B cell (primary cell): ENCODE measurements at regions not wholly inside any gene's neighbourhood (a gene's known extent, or its start where the extent isn't known, plus 50 kb on each side); places are given as distances from the start of the nearest gene placed in this dataset.

ENCODE experiments used
- ATAC-seq: fragments of 200-7000 bp; cut with Tn5 transposase; one replicate; pipeline ENCODE4 v1.10.0; 2021; ENCODE audit warnings: low read depth, mild to moderate bottlenecking, moderate number of reproducible peaks, moderate library complexity
- CTCF ChIA-PET: fragments of 350-600 bp; sonication (Branson Sonifier 250); formaldehyde crosslinking; loops from one replicate; lab custom pipeline; 2021; ENCODE audit warnings: antibody characterized with exemption, inconsistent platforms; lab: Charles Lee
- POLR2A ChIA-PET: fragments of 350-600 bp; sonication (Branson Sonifier 250); formaldehyde crosslinking; loops from one replicate; lab custom pipeline; 2021; ENCODE audit warnings: antibody characterized with exemption; lab: Charles Lee
- DNase-seq: peaks from one replicate; pipeline ENCODE4 v3.0.0; 2013
- H2AFZ ChIP-seq: 2 replicates; pipeline ENCODE4 v1.6.1; 2012; ENCODE audit warnings: mild to moderate bottlenecking, low read depth, low read length; ENCODE audit not compliant: insufficient read depth, poor library complexity, severe bottlenecking
- H3K27ac ChIP-seq, 2 donors: 1 replicate in 1 of 2; 2 replicates in 1 of 2; pipeline ENCODE4 v1.5.1; 2012 to 2013; ENCODE audit warnings: low read length in 2 of 2, mild to moderate bottlenecking in 2 of 2, moderate library complexity in 1 of 2
- H3K27me3 ChIP-seq, 4 experiments: fragments of 200-600 bp in 1 of 4; sonication (generic) in 1 of 4; replicated peaks in 1 of 4; 1 replicate in 2 of 4; 2 replicates in 2 of 4; pipeline versions ENCODE4 v1.6.1 to v1.7.0; 2013 to 2016; ENCODE audit warnings: low read length in 3 of 4, mild to moderate bottlenecking in 2 of 4, mixed read lengths in 1 of 4, moderate library complexity in 1 of 4; ENCODE audit not compliant: insufficient read depth in 4 of 4, control insufficient read depth in 3 of 4; ENCODE audit errors: control extremely low read depth in 1 of 4
- H3K36me3 ChIP-seq, 2 experiments: replicated peaks in 1 of 2; 1 replicate in 1 of 2; 2 replicates in 1 of 2; pipeline versions ENCODE4 v1.6.1 to v1.7.1; 2013; ENCODE audit warnings: low read length in 1 of 2; ENCODE audit not compliant: insufficient read depth in 2 of 2, control insufficient read depth in 1 of 2; ENCODE audit errors: control extremely low read depth in 1 of 2, extremely low read depth in 1 of 2
- H3K4me1 ChIP-seq, 2 donors: fragments of 200-600 bp in 1 of 2; sonication (generic) in 1 of 2; 1 replicate in 1 of 2; 2 replicates in 1 of 2; pipeline versions ENCODE4 v1.5.1 to v1.6.1; 2013 to 2017; ENCODE audit warnings: low read length in 2 of 2; ENCODE audit not compliant: control insufficient read depth in 2 of 2, insufficient read depth in 2 of 2
- H3K4me2 ChIP-seq: replicated peaks from 2 replicates; pipeline ENCODE3; 2012; ENCODE audit warnings: mild to moderate bottlenecking, low read depth, low read length; ENCODE audit not compliant: poor library complexity, severe bottlenecking
- H3K4me3 ChIP-seq, 5 experiments: fragments of 200-600 bp in 1 of 5; sonication (generic) in 1 of 5; 1 replicate in 3 of 5; 2 replicates in 2 of 5; pipeline versions ENCODE4 v1.5.1 to v1.7.0; 2011 to 2016; ENCODE audit warnings: low read length in 4 of 5, mild to moderate bottlenecking in 4 of 5, low read depth in 2 of 5, control low read depth in 1 of 5, moderate library complexity in 1 of 5; ENCODE audit not compliant: insufficient read depth in 1 of 5; ENCODE audit errors: control extremely low read depth in 1 of 5, extremely low read depth in 1 of 5
- H3K79me2 ChIP-seq: fragments of 200-600 bp; sonication (generic); one replicate; pipeline ENCODE4 v1.6.0; 2016; ENCODE audit warnings: low read length; ENCODE audit not compliant: control insufficient read depth, insufficient read depth
- H3K9ac ChIP-seq: fragments of 200-600 bp; sonication (generic); 2 replicates; pipeline ENCODE4 v1.6.1; 2017; ENCODE audit warnings: mild to moderate bottlenecking, low read length, moderate library complexity
- H3K9me3 ChIP-seq, 3 donors: one replicate each; pipeline versions ENCODE4 v1.6.1 to v1.7.1; 2013; ENCODE audit warnings: low read length in 2 of 3; ENCODE audit not compliant: control insufficient read depth in 2 of 3, insufficient read depth in 1 of 3; ENCODE audit errors: control extremely low read depth in 1 of 3
- H4K20me1 ChIP-seq: 2 replicates; pipeline ENCODE4 v1.6.0; 2012; ENCODE audit warnings: mild to moderate bottlenecking, low read length; ENCODE audit not compliant: insufficient read depth, control insufficient read depth, poor library complexity, severe bottlenecking
- H3K27ac Mint-ChIP-seq: one replicate; pipeline ENCODE4 v1.8.0; 2021; ENCODE audit warnings: mixed read lengths
- H3K27me3 Mint-ChIP-seq: one replicate; pipeline ENCODE4 v1.8.0; 2021; ENCODE audit warnings: mixed read lengths
- H3K4me1 Mint-ChIP-seq: one replicate; pipeline ENCODE4 v1.8.0; 2021; ENCODE audit warnings: mixed read lengths
- H3K4me3 Mint-ChIP-seq: one replicate; pipeline ENCODE4 v1.8.0; 2021; ENCODE audit warnings: mixed read lengths
- H3K9me3 Mint-ChIP-seq: one replicate; pipeline ENCODE4 v1.8.0; 2022; ENCODE audit warnings: mixed read lengths; ENCODE audit not compliant: insufficient read depth
- CTCF ChIP-seq: fragments of 200-600 bp; IDR thresholded peaks from one replicate; pipeline ENCODE4 v1.8.0; 2022; ENCODE audit warnings: antibody characterized with exemption, mild to moderate bottlenecking
- EZH2 ChIP-seq: IDR thresholded peaks from 2 replicates; pipeline ENCODE4 v1.6.1; 2012; ENCODE audit warnings: borderline replicate concordance, low read depth, mild to moderate bottlenecking, moderate library complexity, low read length; ENCODE audit not compliant: insufficient read depth, poor library complexity, severe bottlenecking
- WGBS: methylation state at CpG from one replicate; pipeline ENCODE4 v1.1.5; 2013; ENCODE audit warnings: missing lambda C conversion rate; ENCODE audit not compliant: insufficient coverage; 5-methylcytosine and 5-hydroxymethylcytosine counted together
- intact Hi-C: fragments of 100-400 bp; cut with micrococcal nuclease; formaldehyde crosslinking; loops from one replicate; pipeline ENCODE4 v1.10.0; 2022

- ATAC-seq, result no peak
- Mint-ChIP-seq H3K4me3 (no peak overlapping the region), H3K4me1 (no peaks in the 10 kb centered on the region), H3K9me3 (no peaks in the 10 kb centered on the region), H3K27me3 (no peaks in the 10 kb centered on the region), H3K27ac (no peak overlapping the region)
- no peak overlapping the region for H3K27ac ChIP-seq
- no peaks in the 10 kb centered on the region for H3K36me3 ChIP-seq
- intact Hi-C loops, result no loop called here
- CTCF ChIA-PET, result no interaction called here
- no peaks in the 10 kb centered on the region for H3K27me3 ChIP-seq
- TF ChIP-seq CTCF (no peak), EZH2 (no peak)
- no peak for DNase-seq
- WGBS, result 95% methylated on average over 7 of the region's 7 CpGs
- no peak overlapping the region for H3K9ac ChIP-seq
- H2AFZ ChIP-seq, result no peak overlapping the region
- POLR2A ChIA-PET, result no interaction called here
- H3K4me3 ChIP-seq, result no peak overlapping the region
- H3K9me3 ChIP-seq, result no peaks in the 10 kb centered on the region
- H4K20me1 ChIP-seq, result no peaks in the 10 kb centered on the region
- no peak overlapping the region for H3K4me2 ChIP-seq
- no peaks in the 10 kb centered on the region for H3K79me2 ChIP-seq
- H3K4me1 ChIP-seq, result no peaks in the 10 kb centered on the region
Observed at GRCh38 chr7:67422601-67423000, 426.0 kb downstream of the TYW1 start.

GRCh38 chr7:67423065-67423464 lies 426.4 kb downstream of the TYW1 start:
- POLR2A ChIA-PET, result no interaction called here
- Histone ChIP-seq H3K9me3 (no peaks in the 10 kb centered on the region), H3K4me3 (no peak overlapping the region), H2AFZ (no peak overlapping the region), H3K4me1 (no peaks in the 10 kb centered on the region), H3K27ac (no peak overlapping the region), H3K36me3 (no peaks in the 10 kb centered on the region), H3K27me3 (no peaks in the 10 kb centered on the region), H3K79me2 (no peaks in the 10 kb centered on the region), H3K4me2 (no peak overlapping the region), H3K9ac (no peak overlapping the region), H4K20me1 (no peaks in the 10 kb centered on the region)
- ATAC-seq, result no peak
- DNase-seq, result no peak
- H3K4me1 Mint-ChIP-seq, result no peaks in the 10 kb centered on the region
- intact Hi-C loops, result no loop called here
- TF ChIP-seq EZH2 (no peak), CTCF (no peak)
- no peak overlapping the region for H3K27ac Mint-ChIP-seq
- CTCF ChIA-PET, result no interaction called here
- 90% methylated on average over 8 of the region's 9 CpGs for WGBS
- no peaks in the 10 kb centered on the region for H3K27me3 Mint-ChIP-seq
- H3K9me3 Mint-ChIP-seq, result no peaks in the 10 kb centered on the region
- H3K4me3 Mint-ChIP-seq, result no peak overlapping the region
